Smooth muscle cell (in vitro differentiated cells): ENCODE measurements at regions not wholly inside any gene's neighbourhood (a gene's known extent, or its start where the extent isn't known, plus 50 kb on each side); places are given as distances from the start of the nearest gene placed in this dataset.
"Not testable (repeated sequence)": the region's sequence is repeated elsewhere in the genome, so short reads cannot be mapped to it uniquely, and the experiment has no call there.

Experiments
- DNase-seq: peaks from one replicate; lab custom pipeline; 2025; ENCODE audit not compliant: unreplicated experiment; lab: John Stamatoyannopoulos, UW
- H2AFZ ChIP-seq: fragments of 200-600 bp; sonication (generic); 2 replicates; pipeline ENCODE4 v1.6.0; 2016; ENCODE audit warnings: antibody characterized with exemption, low read depth, mild to moderate bottlenecking
- H3F3A ChIP-seq: fragments of 200-600 bp; sonication (generic); 2 replicates; pipeline ENCODE4 v1.6.0; 2017; ENCODE audit warnings: antibody characterized with exemption, low read depth
- H3K27ac ChIP-seq: fragments of 200-600 bp; sonication (generic); 2 replicates; pipeline ENCODE4 v1.5.1; 2016; ENCODE audit warnings: low read depth, mild to moderate bottlenecking
- H3K27me3 ChIP-seq: fragments of 200-600 bp; sonication (generic); 2 replicates; pipeline ENCODE4 v1.6.1; 2016; ENCODE audit warnings: low read depth, mild to moderate bottlenecking
- H3K36me3 ChIP-seq: fragments of 200-600 bp; sonication (generic); 2 replicates; pipeline ENCODE4 v1.5.1; 2016; ENCODE audit warnings: low read depth
- H3K4me1 ChIP-seq: fragments of 200-600 bp; sonication (generic); 2 replicates; pipeline ENCODE4 v1.5.1; 2016; ENCODE audit warnings: low read depth
- H3K4me2 ChIP-seq: fragments of 200-600 bp; sonication (generic); 2 replicates; pipeline ENCODE4 v1.6.0; 2016; ENCODE audit warnings: mild to moderate bottlenecking
- H3K4me3 ChIP-seq: fragments of 200-600 bp; sonication (generic); 2 replicates; pipeline ENCODE4 v1.5.1; 2016; ENCODE audit warnings: mild to moderate bottlenecking
- H3K79me2 ChIP-seq: fragments of 200-600 bp; sonication (generic); 2 replicates; pipeline ENCODE4 v1.6.0; 2016; ENCODE audit warnings: low read depth, mild to moderate bottlenecking
- H3K9ac ChIP-seq: fragments of 200-600 bp; sonication (generic); 2 replicates; pipeline ENCODE4 v1.6.0; 2016; ENCODE audit warnings: low read depth
- H3K9me3 ChIP-seq: fragments of 200-600 bp; sonication (generic); replicated peaks from 2 replicates; pipeline ENCODE4 v1.5.1; 2016; ENCODE audit warnings: low read depth
- H4K20me1 ChIP-seq: fragments of 200-600 bp; sonication (generic); 2 replicates; pipeline ENCODE4 v1.6.0; 2016; ENCODE audit warnings: low read depth
- CTCF ChIP-seq: fragments of 200-600 bp; sonication (generic); IDR thresholded peaks from 2 replicates; pipeline ENCODE4 v1.5.1; 2017; ENCODE audit warnings: borderline replicate concordance, mild to moderate bottlenecking, antibody characterized with exemption; ENCODE audit not compliant: insufficient read depth, poor library complexity, severe bottlenecking
- WGBS: methylation state at CpG from one replicate; pipeline ENCODE4 v1.1.7; 2016; ENCODE audit warnings: low lambda C conversion rate; 5-methylcytosine and 5-hydroxymethylcytosine counted together

- Histone ChIP-seq H4K20me1 (no peaks in the 10 kb centered on the region), H3K36me3 (no peaks in the 10 kb centered on the region), H3K4me3 (no peak overlapping the region), H3K27me3 (no peaks in the 10 kb centered on the region), H3K4me1 (no peaks in the 10 kb centered on the region), H2AFZ (no peak overlapping the region), H3F3A (no peaks in the 10 kb centered on the region), H3K79me2 (no peaks in the 10 kb centered on the region), H3K27ac (no peak overlapping the region), H3K9me3 (no peaks in the 10 kb centered on the region), H3K4me2 (no peak overlapping the region), H3K9ac (no peak overlapping the region)
- WGBS = 75% methylated on average over 6 of the region's 6 CpGs
- no peak for DNase-seq
- no peak for TF ChIP-seq CTCF
Measured at GRCh38 chr5:50535393-50535792, 94.3 kb upstream of the EMB start.

- H3K9ac ChIP-seq, H3K4me2 ChIP-seq, H3K4me3 ChIP-seq, H4K20me1 ChIP-seq, H3K27me3 ChIP-seq, H3K9me3 ChIP-seq, H3K27ac ChIP-seq, H2AFZ ChIP-seq, H3K36me3 ChIP-seq, H3K79me2 ChIP-seq, H3K4me1 ChIP-seq, DNase-seq, H3F3A ChIP-seq: not testable (repeated sequence)
- 70% methylated on average over 1 of the region's 1 CpG for WGBS
Measured at GRCh38 chr5:50537534-50537933, 96.4 kb upstream of the EMB start.

- DNase-seq = no peak
- 97% methylated on average over 2 of the region's 2 CpGs for WGBS
Measured at GRCh38 chr5:50547303-50547702, 106.2 kb upstream of the EMB start.

GRCh38 chr5:50550267-50550666 lies 109.2 kb upstream of the EMB start:
- Histone ChIP-seq H3K4me1 (no peaks in the 10 kb centered on the region), H3K27me3 (no peaks in the 10 kb centered on the region), H4K20me1 (no peaks in the 10 kb centered on the region)

More at GRCh38 chr5:50547303-50547702, 106.2 kb upstream of the EMB start:
- H3K9me3 ChIP-seq = no peaks in the 10 kb centered on the region
- H3F3A ChIP-seq = no peaks in the 10 kb centered on the region
- no peaks in the 10 kb centered on the region for H3K36me3 ChIP-seq
- no peaks in the 10 kb centered on the region for H3K27me3 ChIP-seq
- no peak overlapping the region for H3K4me3 ChIP-seq
- H3K4me1 ChIP-seq = no peaks in the 10 kb centered on the region
- TF ChIP-seq CTCF = no peak
- H4K20me1 ChIP-seq = no peaks in the 10 kb centered on the region
- H3K27ac ChIP-seq = no peak overlapping the region
- no peak overlapping the region for H3K9ac ChIP-seq
- no peak overlapping the region for H2AFZ ChIP-seq
- no peak overlapping the region for H3K4me2 ChIP-seq
- no peaks in the 10 kb centered on the region for H3K79me2 ChIP-seq

More at GRCh38 chr5:50550267-50550666, 109.2 kb upstream of the EMB start:
- DNase-seq = no peak
- H3F3A ChIP-seq = no peaks in the 10 kb centered on the region
- H3K4me2 ChIP-seq = no peak overlapping the region
- no peak overlapping the region for H3K9ac ChIP-seq
- no peak overlapping the region for H2AFZ ChIP-seq
- H3K4me3 ChIP-seq = no peak overlapping the region
- TF ChIP-seq CTCF = no peak
- H3K9me3 ChIP-seq = no peaks in the 10 kb centered on the region
- H3K79me2 ChIP-seq = no peaks in the 10 kb centered on the region
- no peak overlapping the region for H3K27ac ChIP-seq
- no peaks in the 10 kb centered on the region for H3K36me3 ChIP-seq
